NCI-H345 treated with DMSO at 0.1 percent for 48 hours (cell line): ENCODE measurements at regions not wholly inside any gene's neighbourhood (a gene's known extent, or its start where the extent isn't known, plus 50 kb on each side); places are given as distances from the start of the nearest gene placed in this dataset.

Source experiments
- DNase-seq: peaks from one replicate; lab custom pipeline; 2025; ENCODE audit not compliant: unreplicated experiment; lab: John Stamatoyannopoulos, UW

DNA sequence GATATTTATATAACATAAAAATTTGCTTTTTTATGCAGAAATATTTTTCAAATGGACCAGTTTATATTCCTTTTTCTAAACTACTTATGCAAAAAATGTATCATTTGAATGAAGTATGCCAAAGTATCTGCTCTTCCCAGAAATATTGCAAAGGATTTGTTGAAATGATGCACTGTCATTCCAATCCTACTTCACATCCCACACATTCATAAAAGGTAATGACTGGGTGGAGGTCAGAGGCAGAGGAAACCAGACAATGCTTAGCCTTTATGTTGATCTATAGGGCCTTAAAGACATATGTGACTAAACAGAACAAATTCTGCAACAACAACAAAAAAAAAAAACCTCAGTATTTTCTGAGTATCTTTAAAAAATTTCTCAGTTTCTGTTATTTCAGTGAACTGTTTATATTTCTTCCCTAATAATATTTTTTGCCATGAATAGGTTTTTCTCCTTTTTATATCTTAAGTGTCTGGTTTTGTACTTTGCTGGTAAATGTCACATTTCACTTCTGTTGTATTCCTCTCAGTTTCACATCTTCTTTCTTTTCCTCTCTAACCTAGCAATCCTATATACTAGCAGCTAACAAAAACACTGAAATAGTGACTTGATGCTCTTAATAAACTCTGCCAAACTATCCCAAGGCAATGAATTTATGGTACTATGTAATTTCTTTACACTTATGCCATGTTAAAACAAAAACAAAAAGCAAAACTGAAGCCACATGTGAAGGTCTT lies 374.1 kb downstream of the BCKDHB start:
- DNase-seq: no peak

DNA sequence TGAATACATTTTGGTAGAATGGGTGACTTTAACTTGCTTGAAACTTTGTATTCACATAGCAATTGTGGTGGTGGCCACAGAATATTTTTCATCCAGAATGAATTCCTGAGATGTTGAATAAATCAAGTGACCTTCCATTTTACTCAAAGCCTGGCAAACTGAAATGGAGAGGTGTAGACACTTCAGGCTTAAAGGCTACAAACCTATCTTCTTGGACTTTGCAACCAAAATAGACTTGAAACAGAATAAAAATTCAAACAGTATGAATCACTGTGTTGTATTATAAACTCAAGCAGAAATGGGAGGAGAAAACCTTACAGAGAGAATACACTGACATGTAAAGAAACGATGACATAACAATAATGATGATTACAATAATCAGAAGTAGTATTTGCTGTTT lies 371.6 kb downstream of the BCKDHB start:
- DNase-seq: no peak

DNA sequence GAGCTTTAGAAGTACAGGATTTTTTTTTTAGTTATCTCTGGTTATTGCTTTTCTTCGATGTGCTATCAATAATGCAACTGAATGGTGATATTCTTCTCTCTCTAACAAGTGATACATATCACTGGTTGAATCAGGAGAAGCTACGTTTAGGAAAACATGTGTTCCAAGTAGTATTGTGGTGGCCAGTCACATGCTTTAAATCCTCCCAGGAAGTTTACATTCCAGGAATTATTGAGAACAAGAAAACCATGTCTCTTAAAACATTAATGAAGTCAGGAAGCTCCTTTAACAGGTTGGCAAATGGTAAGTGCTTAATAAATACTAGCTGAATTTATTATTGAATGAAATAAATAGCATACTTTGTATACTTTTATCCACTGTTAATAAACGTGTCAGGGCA lies 371.1 kb downstream of the BCKDHB start:
- no peak for DNase-seq

DNA sequence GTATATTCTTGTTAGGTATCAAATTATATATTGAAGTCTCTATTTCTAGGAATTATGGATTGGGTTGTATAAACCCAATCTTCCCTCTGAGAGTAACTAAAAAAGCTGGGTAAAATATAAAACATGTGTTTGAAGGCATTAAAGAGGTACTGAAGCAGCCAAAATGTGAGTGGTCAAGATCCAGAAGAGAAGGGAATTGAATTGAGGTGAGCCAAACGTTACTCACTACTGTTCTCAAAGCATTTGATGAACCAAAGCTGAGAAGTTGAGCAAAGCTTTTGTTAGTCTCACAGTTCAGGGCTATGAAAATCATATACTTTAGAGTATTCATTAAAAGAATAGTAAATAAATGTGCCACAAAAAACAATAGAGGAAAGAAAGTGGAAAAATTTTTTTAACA lies 365.8 kb downstream of the BCKDHB start:
- no peak for DNase-seq

DNA sequence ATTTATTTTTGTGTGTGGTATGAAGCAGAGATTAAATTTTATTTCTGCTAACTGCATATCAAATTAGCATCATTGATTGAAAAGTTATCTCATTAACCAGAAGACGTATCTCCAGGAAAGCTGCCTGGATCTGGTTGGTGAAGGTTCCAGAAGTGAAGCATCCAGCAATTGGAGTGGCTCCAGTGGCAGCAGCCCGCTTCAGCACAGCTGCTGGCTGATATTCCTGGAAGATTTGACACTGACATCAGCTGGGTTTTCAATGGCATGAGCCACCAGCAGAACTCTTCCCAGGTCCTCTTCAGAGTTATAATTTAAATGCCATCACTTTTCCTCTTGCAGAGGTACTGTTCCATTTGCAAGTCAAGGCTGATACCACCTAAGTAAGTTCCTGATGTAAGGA lies 363.5 kb downstream of the BCKDHB start:
- no peak for DNase-seq

DNA sequence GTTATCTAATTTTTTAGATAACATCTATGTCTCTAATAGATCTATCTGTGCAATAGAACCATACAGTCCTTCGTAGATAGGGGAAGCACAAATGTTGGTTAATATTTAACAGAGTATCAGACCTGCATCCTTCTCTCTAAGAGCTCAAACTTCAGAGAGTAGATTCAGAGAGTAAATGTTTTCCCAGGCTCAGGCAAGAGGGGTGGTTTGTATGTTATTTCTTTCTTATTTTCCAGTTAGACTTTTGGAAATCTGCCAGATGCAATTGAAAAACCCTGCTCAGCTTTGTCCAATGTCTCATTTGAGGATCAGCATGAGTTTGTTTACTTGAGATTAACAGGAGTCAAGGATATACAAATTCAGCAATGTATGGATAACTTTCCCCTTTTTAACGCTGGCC lies 361.9 kb downstream of the BCKDHB start:
- DNase-seq: peak; percentile 30

DNA sequence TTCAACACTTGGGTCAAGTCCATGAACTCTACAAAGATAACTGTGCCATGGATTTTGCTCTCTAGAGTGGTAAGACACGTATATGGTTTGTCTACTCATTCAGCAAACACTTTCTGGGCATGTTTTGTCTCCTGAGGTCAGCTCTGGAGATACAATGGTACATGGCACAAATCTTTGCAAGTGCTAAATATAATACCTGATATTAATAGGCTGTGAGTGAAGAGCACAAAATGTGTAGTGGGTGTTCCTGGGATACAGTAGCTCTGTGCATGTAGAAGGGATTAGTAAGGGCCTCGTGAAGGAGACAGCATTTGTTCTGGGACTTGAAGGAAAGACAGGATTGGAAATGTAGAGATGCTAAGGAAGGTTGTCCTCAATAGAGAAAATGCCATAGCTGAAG lies 360.9 kb downstream of the BCKDHB start:
- DNase-seq: no peak

DNA sequence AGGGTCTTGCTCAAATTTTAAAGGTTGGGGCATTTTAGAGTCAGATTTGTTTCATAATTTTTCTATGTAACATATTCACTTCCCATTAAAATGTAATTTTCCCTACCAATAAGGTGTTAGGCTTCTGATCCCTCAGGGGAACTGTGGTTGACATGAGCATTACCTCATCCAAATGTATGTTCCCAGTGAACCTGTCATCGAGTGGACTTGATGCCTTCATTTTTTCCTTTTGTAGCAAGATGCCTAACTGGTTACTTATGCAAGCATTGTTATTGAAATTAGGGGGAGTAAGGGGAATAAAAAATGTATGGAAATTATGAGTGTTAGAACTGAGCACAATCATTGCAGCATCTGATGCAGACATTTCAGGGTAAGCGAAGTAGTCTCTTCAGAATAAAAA lies 360.5 kb downstream of the BCKDHB start:
- no peak for DNase-seq

DNA sequence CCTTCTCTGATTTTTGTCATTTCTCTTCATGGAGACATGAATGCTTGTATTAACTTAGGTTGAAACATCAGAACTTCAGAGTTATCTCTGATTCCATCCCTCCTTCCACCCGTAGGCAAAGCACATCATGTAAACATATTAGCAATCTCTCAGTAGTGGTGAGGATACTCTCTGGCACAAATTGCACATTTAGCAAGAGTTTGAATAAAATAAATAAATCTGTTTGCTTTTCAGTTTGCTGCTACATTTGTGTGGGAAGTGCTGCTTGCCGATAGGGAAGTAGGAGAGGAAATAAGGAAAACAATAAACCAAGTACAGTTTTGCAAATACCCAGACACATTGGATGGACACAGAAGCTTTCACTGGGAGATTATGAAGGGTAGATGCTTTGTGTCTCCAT lies 359.0 kb downstream of the BCKDHB start:
- DNase-seq: no peak

DNA sequence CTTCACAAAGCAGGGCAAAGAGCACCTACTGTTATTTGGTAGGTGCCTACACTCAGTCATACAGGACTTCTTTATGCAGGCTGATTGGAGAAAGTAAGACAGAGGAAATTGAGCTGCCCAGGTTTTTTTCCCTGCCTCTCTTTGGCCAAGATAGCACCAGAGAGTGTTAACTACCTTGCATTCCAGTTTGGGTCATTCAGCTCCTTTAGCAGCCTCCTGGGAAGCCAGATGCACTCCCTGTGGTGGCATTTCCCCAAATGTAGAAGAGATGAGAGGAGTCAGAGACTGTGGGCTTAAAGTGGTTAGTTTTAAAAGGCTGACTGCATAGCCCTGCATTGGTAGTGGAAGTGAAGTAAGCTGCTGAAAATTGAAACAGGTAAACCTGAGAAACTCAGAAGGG lies 358.4 kb downstream of the BCKDHB start:
- no peak for DNase-seq

DNA sequence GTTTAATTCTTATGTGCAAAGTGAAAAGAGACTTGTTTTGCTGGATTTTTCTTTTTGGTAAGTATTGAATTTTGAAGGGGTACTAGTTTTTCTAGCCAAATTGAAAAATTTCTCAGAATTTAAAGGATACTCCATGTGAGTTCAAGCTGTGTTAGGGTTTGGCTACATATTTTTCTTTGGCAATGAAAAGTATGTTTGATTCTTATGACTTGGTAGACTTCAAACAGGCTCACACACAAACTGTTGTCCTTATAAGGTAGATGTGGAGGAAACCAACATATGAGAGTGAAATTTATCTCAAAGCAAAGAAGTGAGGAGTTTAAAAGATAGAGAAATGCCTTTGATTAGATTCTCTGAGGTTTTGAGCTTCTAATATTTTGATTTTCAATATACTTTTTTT lies 356.7 kb downstream of the BCKDHB start:
- no peak for DNase-seq

DNA sequence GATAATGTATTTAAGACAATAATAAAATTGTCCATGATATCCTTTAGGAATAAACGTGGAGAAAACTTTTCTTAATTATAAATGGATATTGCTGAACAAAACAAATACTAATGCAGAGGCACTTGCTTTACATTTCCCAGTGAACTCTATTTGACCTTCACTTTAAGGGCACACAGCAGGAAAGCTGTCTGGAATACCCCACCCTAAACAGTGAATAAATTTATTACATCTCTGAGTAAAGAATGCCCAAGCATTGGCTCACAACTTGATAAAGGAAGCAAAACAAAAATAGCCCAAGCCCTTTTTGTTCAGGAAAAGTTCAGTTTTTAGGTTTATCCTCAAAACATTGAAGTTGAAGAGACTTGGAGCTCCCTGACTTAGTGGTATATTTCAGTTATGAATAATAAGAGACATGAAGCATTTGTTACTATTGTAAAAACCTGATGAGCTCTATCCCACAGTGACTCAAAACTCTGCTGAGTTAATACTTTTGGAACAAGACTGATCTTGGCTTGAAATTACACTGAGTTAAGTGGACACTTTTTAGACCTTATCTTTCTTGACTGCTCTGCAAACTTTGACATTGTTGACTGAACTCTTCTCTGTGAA lies 353.9 kb downstream of the BCKDHB start:
- DNase-seq: no peak

DNA sequence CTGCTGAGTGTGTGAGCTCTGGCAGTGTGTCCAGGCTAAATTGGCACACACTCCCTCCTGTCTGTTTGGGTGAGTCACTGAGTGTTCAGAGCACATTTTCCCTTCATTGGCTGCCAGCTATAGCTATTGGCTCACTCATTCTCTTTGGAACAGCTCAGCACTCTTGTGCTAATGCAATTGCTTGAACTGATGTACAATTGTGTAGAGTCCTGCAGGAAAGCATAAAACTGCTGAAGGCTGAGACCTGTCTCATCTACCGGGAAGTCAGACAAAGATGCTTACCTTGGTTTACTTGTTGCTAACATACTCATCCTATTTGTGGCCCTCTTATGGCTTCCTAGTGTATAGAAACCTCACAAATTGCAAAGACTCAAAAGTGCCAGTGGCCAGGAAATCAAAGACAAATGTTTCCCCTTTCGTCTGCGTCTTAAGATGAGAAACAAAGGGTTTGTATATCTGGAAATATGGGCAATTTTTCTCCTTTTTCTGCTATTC lies 351.0 kb downstream of the BCKDHB start:
- no peak for DNase-seq

DNA sequence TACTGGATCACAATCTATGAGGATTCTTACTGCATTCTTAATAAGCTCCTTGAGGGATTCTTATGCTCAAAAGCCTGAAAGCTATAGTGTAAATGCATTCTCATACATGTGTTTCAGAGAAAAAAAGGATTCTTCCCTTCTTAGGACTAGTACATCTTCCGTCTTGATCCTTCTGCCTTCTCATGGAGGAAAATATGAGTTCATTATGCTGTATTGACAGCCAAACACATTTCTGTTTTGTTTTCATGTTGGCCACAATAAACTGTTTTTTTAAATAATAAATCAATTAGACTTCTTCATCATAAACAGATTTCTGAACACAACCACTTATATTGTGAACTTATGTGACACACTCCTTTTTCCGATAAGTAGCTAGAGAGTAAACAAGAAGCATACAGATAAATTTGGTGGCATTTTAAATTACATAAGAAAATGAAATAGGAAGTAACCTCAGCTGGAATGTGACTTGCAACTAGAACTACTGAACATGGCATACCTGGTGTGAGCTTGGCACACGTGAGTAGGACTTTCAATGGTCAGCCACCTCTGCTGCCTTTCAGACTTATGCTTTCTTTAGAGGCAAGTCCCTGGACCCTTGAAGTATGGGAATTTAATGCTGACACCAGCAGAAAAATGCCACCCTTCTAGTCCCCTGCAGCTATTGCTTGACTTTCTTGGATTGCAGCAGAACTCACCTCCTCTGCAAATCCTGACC lies 350.4 kb downstream of the BCKDHB start:
- no peak for DNase-seq

DNA sequence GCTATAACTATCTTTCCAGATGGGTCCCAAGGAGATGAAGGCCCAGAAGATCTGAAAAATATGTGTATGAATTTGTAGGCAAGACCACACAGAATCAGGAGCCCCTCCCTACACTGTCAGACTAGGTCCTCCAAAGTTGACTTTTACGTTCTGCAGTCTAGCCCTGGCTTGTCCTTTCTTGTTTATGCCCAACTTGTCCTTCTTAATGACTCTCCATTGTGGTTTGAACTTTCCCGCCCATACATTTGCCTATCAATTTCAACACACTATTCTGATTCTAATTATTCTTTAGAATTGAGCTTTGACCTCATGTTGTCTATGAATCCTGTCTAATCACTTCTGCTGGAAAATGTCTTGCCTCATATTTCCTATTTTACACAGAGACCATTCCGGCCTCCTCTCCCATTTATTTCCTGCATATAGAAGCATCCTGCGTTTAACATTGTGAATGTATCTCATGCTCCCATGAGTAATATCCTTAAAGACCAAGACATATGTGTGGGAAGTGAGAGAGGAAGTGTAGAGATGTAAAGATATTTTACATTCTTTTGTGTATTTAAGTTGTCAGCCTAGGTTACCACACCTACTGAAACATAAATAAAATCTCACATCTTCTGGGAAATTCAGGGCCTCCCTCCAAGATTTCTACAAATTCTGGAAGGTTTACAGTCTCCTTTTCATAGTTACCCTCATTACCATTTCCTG lies 348.3 kb downstream of the BCKDHB start:
- no peak for DNase-seq

DNA sequence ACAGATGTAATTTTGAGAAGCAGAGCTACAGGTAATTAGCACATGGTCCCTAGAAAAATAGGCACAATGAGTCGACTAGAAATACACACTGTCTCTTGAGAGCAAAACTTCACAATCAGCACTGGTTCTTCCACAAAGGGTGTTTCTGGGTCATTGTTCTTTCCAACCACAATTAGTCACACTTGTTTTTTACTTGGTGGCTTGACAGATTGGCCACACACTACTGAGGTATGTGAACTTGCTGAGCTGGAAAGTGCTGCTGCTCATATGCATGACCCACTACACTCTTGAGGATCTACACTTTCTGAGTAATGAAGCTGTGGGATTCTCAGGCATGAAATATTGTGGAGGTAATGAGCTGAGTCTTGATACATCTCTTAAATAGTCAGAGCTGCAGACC lies 347.7 kb downstream of the BCKDHB start:
- no peak for DNase-seq

DNA sequence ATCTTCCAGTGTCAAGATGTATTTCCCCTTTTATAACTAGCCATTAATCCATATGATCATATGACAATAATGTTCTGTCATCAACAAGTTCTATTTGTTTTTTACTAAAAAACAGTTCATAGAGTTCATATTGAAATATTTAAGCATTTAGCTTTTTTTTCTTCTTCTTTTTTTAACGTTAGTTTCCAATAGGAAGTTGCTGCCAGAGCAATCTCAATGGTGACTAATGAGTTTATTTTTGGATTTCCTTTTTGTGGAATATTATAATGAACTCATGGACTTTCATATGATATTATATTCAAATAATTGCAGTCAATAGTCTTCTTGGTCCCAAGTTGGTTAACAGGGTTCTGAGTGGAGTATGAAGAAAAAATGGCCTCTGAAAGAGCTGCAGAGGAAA lies 343.3 kb downstream of the BCKDHB start:
- DNase-seq: no peak

DNA sequence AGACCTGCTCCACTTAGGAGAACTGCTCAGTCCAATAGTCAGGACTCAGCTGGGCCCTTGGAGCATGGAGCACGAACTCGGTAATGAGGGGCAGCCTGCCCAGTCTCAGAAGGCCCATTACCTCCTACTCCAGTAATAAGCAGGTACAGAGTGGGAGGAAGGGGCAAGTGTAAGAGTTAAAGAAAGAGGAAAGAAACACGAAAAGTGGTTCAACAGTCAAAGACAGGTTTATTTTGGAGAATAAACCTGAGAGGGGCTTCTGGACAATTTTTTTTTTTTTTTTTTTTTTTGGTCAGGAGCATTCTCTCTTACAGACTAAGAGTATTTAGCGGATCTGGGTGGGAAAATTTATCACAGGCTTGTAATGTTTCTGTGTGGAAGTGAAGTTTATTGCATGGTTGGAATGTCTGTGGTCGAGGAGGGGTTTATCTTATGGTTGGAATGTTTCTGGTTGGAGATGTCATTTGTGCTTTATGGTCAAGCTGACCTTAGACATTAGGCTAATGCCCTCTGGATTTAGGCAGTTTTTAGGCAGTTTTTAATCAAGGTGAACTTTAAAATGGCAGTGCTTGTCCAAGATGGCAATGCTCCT lies 340.1 kb downstream of the BCKDHB start:
- DNase-seq: no peak

DNA sequence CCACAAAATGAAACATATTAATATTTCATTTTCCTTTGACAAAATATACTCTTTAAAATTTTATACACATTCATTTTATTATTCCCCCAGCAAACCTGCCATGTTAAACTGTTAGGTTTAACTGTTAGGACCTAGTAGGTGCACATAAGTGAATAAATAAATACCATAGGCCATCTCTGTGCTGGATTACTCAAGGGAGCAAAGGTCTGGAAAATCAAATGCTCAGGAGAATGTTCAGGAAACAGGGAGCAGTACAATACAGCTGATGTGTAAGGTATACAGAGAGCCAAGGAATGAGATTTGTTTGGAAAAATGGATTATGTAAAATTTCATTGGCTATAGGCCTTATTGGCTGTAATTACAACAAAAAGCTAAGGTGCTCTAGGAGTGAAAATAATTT lies 339.3 kb downstream of the BCKDHB start:
- no peak for DNase-seq

DNA sequence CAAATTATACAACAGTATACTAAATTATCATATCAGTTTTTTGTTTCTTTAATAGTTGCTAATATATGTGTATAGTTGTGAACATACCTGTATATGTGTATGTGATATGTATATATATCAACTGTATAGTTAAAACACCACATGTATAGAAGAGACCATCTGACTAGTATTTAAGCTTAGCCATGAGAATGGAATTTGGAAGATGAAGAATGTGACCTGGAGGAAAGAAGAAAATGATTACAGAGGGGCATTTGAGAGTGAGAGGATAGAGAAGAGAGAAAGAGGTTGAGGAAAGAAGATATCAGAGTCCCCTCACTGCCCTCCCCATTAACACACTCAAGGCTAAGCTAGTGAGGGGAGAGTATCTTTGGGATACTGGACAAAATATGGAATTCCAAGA lies 335.9 kb downstream of the BCKDHB start:
- no peak for DNase-seq

DNA sequence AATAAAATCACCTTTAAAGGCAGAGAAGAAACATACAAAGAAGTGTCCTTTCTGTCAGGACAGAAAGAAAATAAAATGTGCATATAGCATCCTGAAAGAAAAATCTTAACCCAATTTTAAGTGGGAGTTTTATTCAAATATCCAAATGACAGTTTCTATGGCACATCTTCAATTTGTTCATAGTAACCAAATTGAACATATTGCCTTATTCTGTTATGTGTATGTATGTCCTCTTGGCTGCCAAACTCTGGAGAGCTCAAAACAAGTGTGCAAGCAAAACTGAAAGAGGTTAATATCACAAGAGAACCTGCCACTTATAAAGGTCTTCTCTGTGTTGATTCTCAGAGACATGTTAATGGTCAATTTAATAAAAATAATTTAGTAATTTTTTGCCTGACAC lies 334.7 kb downstream of the BCKDHB start:
- DNase-seq: no peak
